MG63 (cell line): ENCODE measurements at regions not wholly inside any gene's neighbourhood (a gene's known extent, or its start where the extent isn't known, plus 50 kb on each side); places are given as distances from the start of the nearest gene placed in this dataset.

Source experiments
- DNase-seq: peaks from one replicate; pipeline ENCODE4 v3.0.0-alpha.2; 2020
- H3K27me3 ChIP-seq: fragments of 250-450 bp; sonication (Bioruptor Pico); 2 replicates; pipeline ENCODE4 v1.5.1; 2020; ENCODE audit warnings: mild to moderate bottlenecking, moderate library complexity
- H3K36me3 ChIP-seq: fragments of 250-450 bp; sonication (Bioruptor Pico); 2 replicates; pipeline ENCODE4 v1.5.1; 2020; ENCODE audit warnings: mild to moderate bottlenecking, moderate library complexity
- H3K4me3 ChIP-seq: fragments of 250-450 bp; sonication (Bioruptor Pico); 2 replicates; pipeline ENCODE4 v1.5.1; 2020; ENCODE audit warnings: mild to moderate bottlenecking, moderate library complexity
- H3K9me3 ChIP-seq: fragments of 250-450 bp; sonication (Bioruptor Pico); 2 replicates; pipeline ENCODE4 v1.5.1; 2020; ENCODE audit warnings: mild to moderate bottlenecking, moderate library complexity

DNA sequence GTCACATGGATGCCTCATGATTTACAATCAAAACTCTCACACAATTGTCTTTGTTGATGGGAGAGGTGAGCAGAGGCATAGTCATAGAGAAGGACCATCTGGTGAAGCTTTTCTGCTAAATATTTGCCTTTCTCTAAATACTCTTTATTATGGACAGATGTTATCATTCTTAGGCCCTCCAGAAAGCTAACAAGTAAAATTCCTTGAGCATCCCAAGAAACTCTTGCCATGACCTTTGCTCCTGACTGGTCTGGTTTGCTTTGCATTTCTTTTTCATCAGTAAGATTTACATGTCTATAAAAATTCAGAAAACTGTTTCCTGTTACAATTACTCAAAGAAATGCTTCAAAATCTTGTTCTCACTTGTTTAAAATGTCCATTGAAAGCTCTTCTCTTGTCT lies 1336.6 kb upstream of the CDH8 start:
- H3K4me3 ChIP-seq, result no peak overlapping the region
- H3K36me3 ChIP-seq, result no peaks in the 10 kb centered on the region
- H3K9me3 ChIP-seq, result no peaks in the 10 kb centered on the region
- DNase-seq, result no peak
- no peaks in the 10 kb centered on the region for H3K27me3 ChIP-seq

DNA sequence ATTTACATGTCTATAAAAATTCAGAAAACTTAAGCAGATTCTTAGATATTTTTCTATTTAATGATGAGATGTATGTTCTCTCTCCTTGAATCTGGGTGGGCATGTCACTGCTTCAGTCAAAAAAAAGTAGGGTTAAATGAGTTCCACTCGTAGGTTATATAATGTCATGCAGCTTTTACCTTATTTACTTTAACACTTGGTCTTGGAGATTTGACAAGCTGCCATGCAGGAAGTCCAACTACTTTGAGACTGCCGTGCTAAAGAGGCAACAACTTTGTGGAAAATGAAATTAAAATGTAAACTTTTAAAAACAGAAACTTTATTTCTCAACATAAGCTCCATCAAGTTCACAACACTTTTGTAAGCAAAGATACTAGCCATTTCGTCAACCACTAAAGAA lies 1336.0 kb upstream of the CDH8 start:
- Histone ChIP-seq H3K4me3 (no peak overlapping the region), H3K36me3 (no peaks in the 10 kb centered on the region), H3K27me3 (no peaks in the 10 kb centered on the region), H3K9me3 (no peaks in the 10 kb centered on the region)
- no peak for DNase-seq

DNA sequence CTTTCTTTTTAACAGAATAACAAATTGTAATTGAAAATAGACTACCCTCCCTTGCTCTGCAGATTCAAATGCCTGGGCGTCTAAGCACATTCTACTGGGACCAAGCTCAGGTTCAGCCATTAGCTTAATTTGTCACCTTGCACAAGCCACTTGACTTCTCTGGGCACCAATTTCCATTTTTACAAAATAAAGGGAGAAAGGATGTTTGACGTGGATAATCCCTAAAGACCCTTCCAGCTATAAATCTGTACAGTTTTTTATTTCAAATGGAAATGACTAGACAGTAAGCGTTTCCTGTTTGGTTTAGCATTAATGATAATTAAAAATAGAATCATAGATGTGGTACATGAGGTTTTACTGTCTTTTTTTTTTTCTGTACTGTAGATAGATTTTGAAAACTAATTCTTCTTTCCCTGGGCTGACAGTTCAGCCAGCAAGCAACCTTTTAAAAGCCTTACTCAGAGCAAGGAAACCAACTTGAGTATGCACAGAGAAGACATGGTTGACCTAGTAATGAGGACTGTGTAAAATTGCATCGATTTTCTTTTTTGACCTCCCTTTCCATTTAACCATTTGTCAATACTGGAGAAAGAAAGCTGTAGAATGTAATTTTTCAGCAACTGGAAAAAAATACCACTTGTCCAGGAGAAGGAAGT lies 1329.5 kb upstream of the CDH8 start:
- Histone ChIP-seq H3K27me3 (no peaks in the 10 kb centered on the region), H3K4me3 (no peak overlapping the region), H3K9me3 (no peaks in the 10 kb centered on the region), H3K36me3 (no peaks in the 10 kb centered on the region)
- DNase-seq, result no peak

DNA sequence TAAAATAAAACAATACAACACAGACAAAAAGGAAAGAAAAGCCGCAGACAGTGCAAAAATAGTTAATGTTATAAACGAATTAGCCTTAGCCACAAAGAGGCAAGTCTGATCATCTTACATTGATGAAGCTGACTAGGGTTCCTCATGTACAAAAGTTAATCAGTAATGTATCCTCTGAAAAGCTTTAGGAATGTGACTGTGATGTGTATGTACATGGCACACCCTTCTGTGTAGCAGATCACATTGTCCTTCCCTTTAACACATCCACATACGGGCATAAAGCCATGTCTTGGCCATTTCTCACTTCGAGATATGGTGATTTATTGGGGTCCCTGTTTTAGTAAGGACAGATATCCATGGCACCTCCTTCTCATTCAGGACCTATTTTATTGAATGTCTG lies 1327.5 kb upstream of the CDH8 start:
- no peaks in the 10 kb centered on the region for H3K27me3 ChIP-seq
- no peaks in the 10 kb centered on the region for H3K9me3 ChIP-seq
- no peak for DNase-seq
- H3K36me3 ChIP-seq, result no peaks in the 10 kb centered on the region
- no peak overlapping the region for H3K4me3 ChIP-seq

DNA sequence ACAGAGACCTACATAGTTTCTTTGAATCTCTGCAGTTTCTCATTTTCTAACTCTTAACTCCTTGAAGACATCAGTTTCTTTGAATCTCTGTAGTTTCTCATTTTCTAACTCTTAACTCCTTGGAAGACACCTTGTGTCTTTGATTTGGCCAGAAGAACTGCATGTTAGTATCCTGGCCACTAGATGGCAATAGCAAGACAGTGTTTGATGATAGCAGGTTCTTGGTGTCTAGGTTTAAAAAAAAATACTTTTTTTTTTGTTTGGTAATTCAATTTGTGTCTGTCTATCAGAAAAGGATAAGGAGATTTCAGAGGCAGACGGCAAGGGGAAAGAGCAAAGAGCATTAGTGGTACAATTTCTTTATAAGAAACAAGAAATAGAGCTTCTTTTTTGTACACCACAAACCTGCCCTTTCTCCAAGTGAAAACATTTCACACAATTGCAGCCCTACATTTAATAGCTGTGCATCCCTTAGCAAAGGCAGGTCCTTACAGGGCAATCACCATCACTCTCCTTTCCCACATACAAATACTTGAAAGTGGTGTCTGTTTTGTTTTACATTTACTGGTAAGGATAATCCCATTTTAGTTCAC lies 1324.9 kb upstream of the CDH8 start:
- no peaks in the 10 kb centered on the region for H3K36me3 ChIP-seq
- no peak for DNase-seq
- no peaks in the 10 kb centered on the region for H3K27me3 ChIP-seq
- no peaks in the 10 kb centered on the region for H3K9me3 ChIP-seq
- H3K4me3 ChIP-seq, result no peak overlapping the region

DNA sequence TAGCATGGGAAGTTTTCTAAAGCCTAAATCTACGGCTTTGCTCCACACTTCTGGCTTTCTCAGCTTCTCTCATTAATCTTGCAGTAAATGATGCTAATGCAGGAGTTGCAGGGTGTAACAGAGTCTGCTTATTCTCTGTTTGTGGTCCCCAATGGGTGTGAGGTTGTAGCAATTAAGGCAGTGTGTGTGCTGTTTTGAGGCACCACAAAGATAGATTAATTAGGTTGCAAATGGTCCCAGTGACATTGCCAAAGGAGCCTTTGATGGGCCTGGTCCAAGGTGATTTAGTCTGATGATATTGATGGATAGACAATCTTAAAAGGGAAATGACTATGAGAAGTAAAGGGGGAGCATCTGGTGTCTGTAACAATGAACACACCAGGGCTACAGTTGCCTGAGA lies 1313.7 kb upstream of the CDH8 start:
- Histone ChIP-seq H3K4me3 (no peak overlapping the region), H3K36me3 (no peaks in the 10 kb centered on the region), H3K27me3 (no peaks in the 10 kb centered on the region), H3K9me3 (no peaks in the 10 kb centered on the region)
- no peak for DNase-seq

DNA sequence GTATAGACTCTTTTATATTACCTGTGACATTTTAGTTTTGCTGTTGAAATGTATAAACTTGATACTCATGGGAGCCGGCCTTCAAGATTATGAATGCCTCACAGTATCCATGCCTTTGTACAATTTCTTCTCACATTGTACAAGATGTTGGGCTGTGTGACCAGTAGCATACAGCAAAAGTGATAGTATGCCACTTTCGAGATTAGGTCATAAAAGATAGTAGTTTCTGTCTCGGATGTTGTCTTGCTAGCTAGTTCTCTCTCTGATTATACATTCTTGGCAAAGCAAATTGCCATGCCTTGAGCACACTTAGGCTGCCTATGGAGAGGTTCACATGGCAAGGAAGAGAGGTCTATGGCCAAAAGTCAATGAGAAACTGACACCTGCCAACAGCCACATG lies 1309.8 kb upstream of the CDH8 start:
- Histone ChIP-seq H3K4me3 (no peak overlapping the region), H3K9me3 (no peaks in the 10 kb centered on the region), H3K36me3 (no peaks in the 10 kb centered on the region), H3K27me3 (no peaks in the 10 kb centered on the region)
- no peak for DNase-seq

DNA sequence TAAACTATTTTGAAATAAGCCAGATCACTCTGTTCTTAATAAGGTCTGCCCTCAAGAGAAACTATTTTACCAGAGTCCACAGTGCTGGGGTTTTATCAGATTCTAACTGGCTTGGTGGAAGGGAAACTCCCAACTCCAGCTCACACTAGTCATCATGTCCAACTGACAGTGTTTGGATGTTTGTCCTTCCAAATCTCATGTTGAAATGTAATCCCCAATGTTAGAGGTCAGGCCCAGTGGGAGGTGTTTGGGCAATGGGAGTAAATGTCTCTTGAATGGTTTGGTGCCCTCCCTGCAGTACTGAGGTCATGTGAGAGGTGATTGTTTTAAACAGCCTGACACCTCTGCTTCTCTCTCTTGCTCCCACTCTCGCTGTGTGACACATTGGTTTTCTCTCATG lies 1301.0 kb upstream of the CDH8 start:
- DNase-seq, result no peak
- H3K27me3 ChIP-seq, result no peaks in the 10 kb centered on the region
- H3K36me3 ChIP-seq, result no peaks in the 10 kb centered on the region
- H3K9me3 ChIP-seq, result no peaks in the 10 kb centered on the region
- H3K4me3 ChIP-seq, result no peak overlapping the region

DNA sequence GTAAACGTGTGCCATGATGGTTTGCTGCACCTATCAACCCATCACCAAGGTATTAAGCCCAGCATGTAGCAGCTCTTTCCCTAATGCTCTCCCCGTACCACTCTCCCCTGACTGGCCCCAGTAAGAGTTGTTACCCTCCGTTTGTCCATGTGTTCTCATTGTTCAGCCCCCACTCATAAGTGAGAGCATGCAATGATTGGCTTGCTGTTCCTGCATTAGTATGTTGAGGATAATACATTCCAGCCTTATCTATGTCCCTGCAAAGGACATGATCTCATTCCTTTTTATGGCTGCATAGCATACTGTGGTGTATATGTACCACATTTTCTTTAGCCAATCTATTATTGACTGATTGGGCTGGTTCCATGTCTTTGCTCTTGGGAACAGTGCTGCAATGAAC lies 1294.9 kb upstream of the CDH8 start:
- H3K27me3 ChIP-seq, result no peaks in the 10 kb centered on the region

DNA sequence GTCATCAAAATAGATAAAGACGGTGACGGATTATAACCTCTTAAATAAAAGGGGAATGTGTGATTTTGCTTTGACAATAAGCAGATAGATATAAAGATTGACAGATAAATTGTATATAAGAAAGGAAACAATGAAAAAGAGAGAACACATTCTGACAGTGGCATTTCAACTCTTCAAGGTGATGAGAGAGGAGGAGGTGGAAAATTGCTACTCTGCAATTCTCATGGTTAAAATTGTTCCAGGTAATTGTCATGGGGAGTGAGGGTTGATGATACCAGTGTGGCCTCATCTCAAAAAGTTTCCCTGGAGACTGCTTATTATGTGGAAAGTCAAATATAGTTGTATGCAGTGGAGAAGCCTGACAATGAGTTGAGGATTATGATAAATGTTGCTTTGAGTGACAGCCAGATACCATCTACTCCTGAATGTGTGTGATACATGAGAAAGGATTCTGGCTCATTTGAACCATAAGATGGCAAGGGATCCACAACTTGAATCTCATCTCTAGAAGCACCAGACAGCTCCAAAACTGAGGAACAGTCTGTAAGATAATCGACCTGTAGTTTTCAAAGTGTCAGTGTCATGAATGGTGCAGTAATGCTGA lies 1290.6 kb upstream of the CDH8 start:
- H3K4me3 ChIP-seq, result no peak overlapping the region
- no peaks in the 10 kb centered on the region for H3K36me3 ChIP-seq
- no peak for DNase-seq
- H3K27me3 ChIP-seq, result no peaks in the 10 kb centered on the region
- no peaks in the 10 kb centered on the region for H3K9me3 ChIP-seq

More for the DNA sequence above, 1294.9 kb upstream of the CDH8 start:
- Histone ChIP-seq H3K9me3 (no peaks in the 10 kb centered on the region), H3K4me3 (no peak overlapping the region), H3K36me3 (no peaks in the 10 kb centered on the region)
- DNase-seq, result no peak

DNA sequence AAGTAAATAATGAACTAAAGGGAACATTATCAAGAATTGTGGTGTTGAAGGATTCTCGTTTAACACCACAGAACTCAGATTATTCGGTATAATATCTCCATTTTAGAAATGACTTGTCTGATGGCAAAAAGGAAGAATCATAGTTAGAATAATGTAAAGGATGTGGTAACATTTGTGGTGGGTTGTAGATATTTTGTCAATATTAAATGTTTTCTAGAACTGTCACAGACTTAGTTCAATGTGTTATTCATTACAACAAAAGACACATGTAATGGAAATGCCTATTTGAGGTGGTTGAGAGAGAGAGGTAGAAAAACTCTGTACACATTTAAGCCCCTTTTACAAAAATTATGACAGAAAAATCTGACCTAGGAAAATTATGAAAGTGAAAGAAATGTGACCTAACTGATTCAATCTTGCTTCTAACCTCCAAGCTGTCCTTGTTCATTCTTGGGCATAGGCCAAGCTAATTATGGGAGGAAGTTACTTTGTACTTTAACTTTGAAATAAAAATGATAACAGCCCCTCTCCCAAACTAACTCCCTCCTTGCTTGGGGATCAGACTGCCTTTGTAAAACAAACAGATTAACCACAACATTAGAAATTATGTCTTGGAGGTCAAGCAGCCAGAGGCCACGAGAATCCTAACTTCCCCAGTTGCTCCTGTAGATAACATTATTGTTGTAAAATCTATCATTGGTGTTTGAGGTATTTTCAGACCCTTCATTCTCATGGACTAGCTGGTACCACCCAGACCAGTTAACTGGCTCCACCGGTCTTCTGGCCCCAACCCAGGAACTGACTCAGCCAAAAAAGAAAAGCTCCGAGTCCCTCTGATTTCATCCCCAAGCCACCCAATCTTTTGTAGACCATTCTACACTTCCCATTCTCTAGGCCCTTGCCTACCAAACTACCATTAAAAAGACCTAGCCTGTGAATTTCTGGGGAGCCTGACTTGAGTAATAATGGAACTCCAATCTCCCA lies 1287.8 kb upstream of the CDH8 start:
- no peaks in the 10 kb centered on the region for H3K27me3 ChIP-seq
- no peak for DNase-seq

DNA sequence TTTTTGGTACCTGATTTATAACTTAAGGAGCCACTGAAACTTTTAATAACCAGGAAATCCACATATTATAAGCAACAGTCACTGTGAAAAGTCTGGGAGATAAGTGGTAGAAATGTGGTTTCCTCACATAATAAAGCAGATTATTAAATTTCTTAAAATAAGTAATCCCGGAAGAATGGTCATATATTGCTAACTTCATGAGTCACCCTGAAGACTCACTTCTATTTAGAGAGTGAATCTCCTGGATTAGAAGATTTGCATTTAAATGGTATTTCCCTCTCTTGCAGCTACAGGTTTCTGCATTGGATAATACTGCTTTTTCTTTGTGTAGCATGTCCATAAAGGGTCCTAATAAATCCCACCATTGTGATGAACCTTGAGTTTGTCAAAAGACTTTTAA lies 1286.8 kb upstream of the CDH8 start:
- Histone ChIP-seq H3K4me3 (no peak overlapping the region), H3K36me3 (no peaks in the 10 kb centered on the region), H3K9me3 (no peaks in the 10 kb centered on the region), H3K27me3 (no peaks in the 10 kb centered on the region)
- no peak for DNase-seq

More for the DNA sequence above, 1287.8 kb upstream of the CDH8 start:
- Histone ChIP-seq H3K4me3 (no peak overlapping the region), H3K36me3 (no peaks in the 10 kb centered on the region), H3K9me3 (no peaks in the 10 kb centered on the region)

DNA sequence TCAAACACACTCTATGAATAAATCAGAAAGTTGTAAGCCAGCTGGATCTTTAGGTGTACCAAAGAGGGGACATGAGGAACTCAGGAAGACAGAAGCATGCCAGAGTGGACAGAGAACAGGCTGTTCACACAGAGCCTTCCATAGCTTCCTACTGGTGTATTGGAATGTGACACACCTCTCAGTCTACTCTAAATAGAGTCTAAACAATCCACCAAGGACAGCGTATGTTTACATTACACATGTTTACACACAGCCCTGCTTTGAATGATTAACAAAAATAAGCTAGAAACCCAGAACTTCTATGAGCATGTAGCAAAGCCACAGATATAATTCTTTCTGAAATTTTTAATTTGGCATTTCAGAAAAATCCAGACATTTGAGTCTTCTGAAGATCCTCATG lies 1279.0 kb upstream of the CDH8 start:
- Histone ChIP-seq H3K36me3 (no peaks in the 10 kb centered on the region), H3K4me3 (no peak overlapping the region), H3K27me3 (no peaks in the 10 kb centered on the region), H3K9me3 (no peaks in the 10 kb centered on the region)
- DNase-seq, result no peak

DNA sequence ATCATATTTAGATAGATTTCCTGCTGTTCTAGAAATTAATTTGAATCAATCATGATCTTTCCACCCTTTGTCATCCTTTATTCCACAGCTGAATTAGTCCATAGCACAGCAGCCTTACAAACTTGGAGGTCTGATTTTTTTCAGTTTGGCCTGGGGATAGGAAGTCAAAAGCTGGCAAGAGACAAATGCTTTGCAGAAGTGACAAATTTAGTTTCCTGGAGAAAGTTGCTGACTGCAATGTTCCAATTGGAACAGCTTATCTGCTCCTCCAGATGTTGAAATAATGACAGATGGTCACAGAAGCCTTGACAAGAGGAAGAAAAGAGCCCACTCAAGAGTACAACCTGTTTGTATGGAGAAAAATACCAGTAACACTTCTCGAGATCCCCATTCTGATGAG lies 1276.1 kb upstream of the CDH8 start:
- Histone ChIP-seq H3K27me3 (no peaks in the 10 kb centered on the region), H3K9me3 (no peaks in the 10 kb centered on the region), H3K4me3 (no peak overlapping the region), H3K36me3 (no peaks in the 10 kb centered on the region)
- DNase-seq, result no peak

DNA sequence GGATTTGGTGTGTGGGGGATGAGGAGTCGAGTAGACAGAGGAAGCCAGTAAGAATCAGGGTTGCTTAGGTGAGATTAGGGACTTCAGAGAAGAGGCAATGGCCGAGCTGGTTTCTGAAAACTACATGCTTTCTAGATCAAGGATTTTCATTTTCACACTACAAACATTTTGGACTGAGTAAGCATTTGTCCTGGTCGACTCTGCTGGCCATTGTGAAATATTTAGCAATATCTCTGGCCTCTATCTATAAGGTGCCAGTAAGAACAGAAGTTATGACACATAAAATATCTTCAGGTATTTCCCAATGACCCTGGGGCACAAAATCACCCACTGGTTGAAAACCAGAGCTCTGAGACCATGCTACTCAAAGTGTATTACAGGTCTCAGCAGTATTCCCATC lies 1275.1 kb upstream of the CDH8 start:
- Histone ChIP-seq H3K36me3 (no peaks in the 10 kb centered on the region), H3K4me3 (no peak overlapping the region), H3K9me3 (no peaks in the 10 kb centered on the region), H3K27me3 (no peaks in the 10 kb centered on the region)
- DNase-seq, result no peak

DNA sequence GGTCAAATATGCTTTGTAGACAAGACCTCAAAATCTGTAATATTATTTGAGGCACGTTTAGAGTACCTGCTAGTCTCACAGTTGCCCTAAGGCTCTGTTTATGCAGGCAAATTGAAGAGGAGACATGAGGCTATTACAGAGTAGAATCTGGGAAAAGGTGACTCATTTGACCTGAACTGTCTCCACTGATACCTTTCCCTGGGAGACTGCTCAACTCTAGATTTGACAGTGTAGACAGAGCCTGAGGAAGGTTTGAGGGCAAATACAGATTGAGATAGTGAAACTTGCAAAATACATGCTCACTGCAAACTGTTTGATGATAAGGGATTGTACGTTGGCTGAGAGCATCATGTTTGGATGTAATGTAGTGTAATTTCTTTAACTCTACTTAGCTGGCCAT lies 1266.6 kb upstream of the CDH8 start:
- no peaks in the 10 kb centered on the region for H3K27me3 ChIP-seq
- H3K9me3 ChIP-seq, result no peaks in the 10 kb centered on the region
- H3K4me3 ChIP-seq, result no peak overlapping the region
- no peak for DNase-seq
- H3K36me3 ChIP-seq, result no peaks in the 10 kb centered on the region

DNA sequence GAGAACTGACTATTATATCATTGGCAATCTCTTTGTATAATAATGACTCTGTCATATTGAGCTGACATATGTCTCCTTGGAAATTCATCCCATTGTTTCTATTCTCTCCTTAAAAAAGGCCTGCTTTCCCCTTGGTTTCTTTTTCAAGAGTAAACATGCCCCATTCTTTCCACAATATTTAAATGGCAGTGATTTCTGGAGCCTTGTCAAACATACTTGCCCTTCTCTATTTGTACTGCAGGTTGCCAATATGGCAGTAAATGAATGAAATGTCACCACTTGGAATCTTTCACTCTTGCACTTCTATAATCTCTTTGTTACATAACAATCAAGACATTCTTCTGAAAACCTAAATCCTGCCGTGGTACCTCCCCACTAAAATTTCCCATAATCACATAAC lies 1265.1 kb upstream of the CDH8 start:
- no peak for DNase-seq
- no peaks in the 10 kb centered on the region for H3K36me3 ChIP-seq
- no peaks in the 10 kb centered on the region for H3K27me3 ChIP-seq
- no peak overlapping the region for H3K4me3 ChIP-seq
- H3K9me3 ChIP-seq, result no peaks in the 10 kb centered on the region
